ENCODE measurements at regions not wholly inside any gene's neighbourhood (a gene's known extent, or its start where the extent isn't known, plus 50 kb on each side); places are given as distances from the start of the nearest gene placed in this dataset.

DNA sequence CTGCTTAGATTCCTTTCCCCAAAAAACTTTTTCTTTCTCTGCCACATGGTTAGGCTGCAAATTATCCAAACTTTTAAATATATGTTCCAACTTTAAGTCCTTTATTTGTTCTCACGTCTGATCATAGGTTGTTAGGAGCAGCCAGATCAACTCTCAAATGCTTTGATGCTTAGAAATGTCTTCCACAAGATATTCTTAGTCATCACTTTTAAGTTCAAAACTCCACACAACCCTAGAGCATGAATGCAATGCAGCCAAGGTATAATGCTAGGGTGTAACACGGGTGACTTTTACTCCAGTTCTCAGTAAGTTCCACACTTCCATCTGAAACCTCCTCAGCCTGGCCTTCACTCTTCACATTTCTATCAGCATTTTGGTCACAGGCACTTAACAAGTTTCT lies 987.5 kb downstream of the DCDC2C start:
- WGBS, 2 donors, result 82 to 85% methylated on average over 2 of the region's 2 CpGs
- no peak overlapping the region for H3K27ac ChIP-seq
- no peaks in the 10 kb centered on the region for H3K36me3 ChIP-seq (ENCODE audit: low read depth, missing control alignments)
- H3K4me1 ChIP-seq, result no peaks in the 10 kb centered on the region
- DNase-seq, result no peak
- no peak for TF ChIP-seq CTCF (IDR thresholded peaks at IDR 0.05)
- no peaks in the 10 kb centered on the region for H3K9me3 ChIP-seq
- intact Hi-C loops (cut with DNase I; ENCODE audit: low total_unique reads), result no loop called here
- no peak overlapping the region for H3K4me3 ChIP-seq
- H3K27me3 ChIP-seq, result no peaks in the 10 kb centered on the region

DNA sequence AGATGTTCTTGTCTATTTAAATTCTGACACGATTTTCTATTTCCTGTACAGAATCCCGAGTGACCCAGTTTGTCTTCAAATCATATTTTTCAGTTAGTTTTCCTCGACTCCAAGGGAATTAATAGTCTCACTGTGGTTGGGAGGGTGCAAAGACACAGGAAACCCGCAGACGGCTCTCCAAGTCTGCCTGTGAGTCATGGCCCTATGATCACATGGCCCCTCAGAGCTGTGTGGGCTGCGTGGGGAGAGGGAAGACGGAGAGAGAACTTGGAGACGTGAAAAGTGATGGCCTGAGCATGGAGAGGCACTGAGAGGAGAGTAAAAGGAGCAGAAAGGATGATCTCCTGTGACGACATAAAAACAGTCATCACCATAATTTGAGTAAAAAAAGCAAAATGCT lies 989.9 kb downstream of the DCDC2C start:
- no peaks in the 10 kb centered on the region for H3K4me1 ChIP-seq
- no peak for DNase-seq
- intact Hi-C loops (cut with DNase I; ENCODE audit: low total_unique reads), result no loop called here
- no peak for TF ChIP-seq CTCF (IDR thresholded peaks at IDR 0.05)
- no peak for TF ChIP-seq POLR2A (IDR thresholded peaks at IDR 0.05)
- no peaks in the 10 kb centered on the region for H3K9me3 ChIP-seq
- H3K27me3 ChIP-seq, result no peaks in the 10 kb centered on the region
- H3K4me3 ChIP-seq, result no peak overlapping the region
- H3K36me3 ChIP-seq (ENCODE audit: low read depth, missing control alignments), result no peaks in the 10 kb centered on the region
- WGBS, 2 donors, result 51 to 53% methylated on average over 9 of the region's 9 CpGs
- H3K27ac ChIP-seq, result no peak overlapping the region

- no peaks in the 10 kb centered on the region for H3K4me1 ChIP-seq
- 85 to 90% methylated on average over 2 of the region's 2 CpGs for WGBS, 2 donors
- no peak overlapping the region for H3K27ac ChIP-seq
- H3K36me3 ChIP-seq (ENCODE audit: low read depth, missing control alignments), result no peaks in the 10 kb centered on the region
- TF ChIP-seq POLR2A (IDR thresholded peaks at IDR 0.05) (no peak), CTCF (IDR thresholded peaks at IDR 0.05) (no peak)
- intact Hi-C loops (cut with DNase I; ENCODE audit: low total_unique reads), result no loop called here
- H3K9me3 ChIP-seq, result no peaks in the 10 kb centered on the region
- no peak overlapping the region for H3K4me3 ChIP-seq
- no peak for DNase-seq
- no peaks in the 10 kb centered on the region for H3K27me3 ChIP-seq
Measured at GRCh38 chr2:4695281-4695861, 992.0 kb downstream of the DCDC2C start.

- intact Hi-C loops (cut with DNase I; ENCODE audit: low total_unique reads), result no loop called here
- DNase-seq, result no peak
- no peak overlapping the region for H3K4me3 ChIP-seq
- WGBS, 2 donors, result 78 to 86% methylated on average over 2 of the region's 2 CpGs
- H3K4me1 ChIP-seq, result no peaks in the 10 kb centered on the region
- no peak overlapping the region for H3K27ac ChIP-seq
- H3K27me3 ChIP-seq, result no peaks in the 10 kb centered on the region
- H3K36me3 ChIP-seq (ENCODE audit: low read depth, missing control alignments), result no peaks in the 10 kb centered on the region
- H3K9me3 ChIP-seq, result no peaks in the 10 kb centered on the region
- TF ChIP-seq CTCF (IDR thresholded peaks at IDR 0.05) (no peak), POLR2A (IDR thresholded peaks at IDR 0.05) (no peak)
Measured at GRCh38 chr2:4715065-4715464, 977.1 kb upstream of the SOX11 start.

DNA sequence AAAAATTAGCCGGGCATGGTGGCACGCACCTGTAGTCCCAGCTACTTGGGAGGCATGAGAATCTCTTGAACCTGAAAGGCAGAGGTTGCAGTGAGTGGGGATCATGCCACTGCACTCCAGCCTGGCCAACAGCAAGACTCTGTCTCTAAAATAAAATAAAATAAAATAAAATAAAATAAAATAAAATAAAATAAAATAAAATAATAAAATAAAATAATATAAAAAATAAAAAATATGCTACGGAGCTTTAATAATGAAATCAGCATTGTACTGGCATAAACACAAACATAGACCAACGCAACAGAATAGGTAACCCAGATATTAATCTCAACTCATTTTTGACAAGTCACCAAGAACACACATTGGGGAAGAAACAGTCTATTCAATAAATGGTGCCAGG lies 973.4 kb upstream of the SOX11 start:
- H3K9me3 ChIP-seq, result no peaks in the 10 kb centered on the region
- H3K36me3 ChIP-seq (ENCODE audit: low read depth, missing control alignments), result no peaks in the 10 kb centered on the region
- TF ChIP-seq CTCF (IDR thresholded peaks at IDR 0.05) (no peak), POLR2A (IDR thresholded peaks at IDR 0.05) (no peak)
- H3K4me3 ChIP-seq, result no peak overlapping the region
- WGBS, 2 donors, result 89 to 93% methylated on average over 4 of the region's 4 CpGs
- H3K4me1 ChIP-seq, result no peaks in the 10 kb centered on the region
- no peak for DNase-seq
- no peak overlapping the region for H3K27ac ChIP-seq
- H3K27me3 ChIP-seq, result no peaks in the 10 kb centered on the region
- intact Hi-C loops (cut with DNase I; ENCODE audit: low total_unique reads), result no loop called here
